ENCODE measurements at regions not wholly inside any gene's neighbourhood (a gene's known extent, or its start where the extent isn't known, plus 50 kb on each side); places are given as distances from the start of the nearest gene placed in this dataset.
"Not testable (repeated sequence)": the region's sequence is repeated elsewhere in the genome, so short reads cannot be mapped to it uniquely, and the experiment has no call there.

DNA sequence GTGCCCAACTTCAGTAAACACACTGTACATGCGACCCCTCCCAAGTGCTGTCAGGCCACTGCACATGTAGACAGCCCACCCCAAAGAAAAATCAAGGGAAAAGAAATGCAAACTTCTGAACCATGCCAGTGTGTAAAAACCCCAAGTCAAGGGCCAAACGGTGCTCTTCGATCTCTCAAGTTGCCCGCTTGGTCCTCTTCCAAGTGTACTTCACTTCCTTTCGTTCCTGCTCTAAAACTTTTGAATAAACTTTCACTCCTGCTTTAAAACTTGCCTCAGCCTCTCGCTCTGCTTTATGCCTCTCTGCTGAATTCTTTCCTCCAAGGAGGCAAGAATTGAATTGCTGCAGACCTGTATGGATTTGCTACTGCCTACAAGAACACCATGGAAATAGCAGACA is 600.7 kb downstream of the KCTD12 start:
- Histone ChIP-seq H3K4me3 (ENCODE audit: low read length) (no peak overlapping the region), H3K36me3 (ENCODE audit: insufficient read depth, low read length) (no peaks in the 10 kb centered on the region)
- WGBS: 92% methylated on average over 6 of the region's 6 CpGs

GRCh38 chr13:76279766-76280165 is 606.4 kb downstream of the KCTD12 start:
- H3K9ac ChIP-seq (ENCODE audit: low read depth, low read length); H3K27me3 ChIP-seq (ENCODE audit: insufficient read depth, low read length); H3K4me3 ChIP-seq (ENCODE audit: low read length); H3K36me3 ChIP-seq (ENCODE audit: insufficient read depth, low read length); H3K9me3 ChIP-seq (ENCODE audit: insufficient read depth, low read depth, low read length); H3K4me1 ChIP-seq (ENCODE audit: insufficient read depth, low read length); H3K27ac ChIP-seq (ENCODE audit: low read depth, low read length): not testable (repeated sequence)
- WGBS: 90% methylated on average over 1 of the region's 1 CpG

More for the DNA sequence above, 600.7 kb downstream of the KCTD12 start:
- no peaks in the 10 kb centered on the region for H3K9me3 ChIP-seq (ENCODE audit: insufficient read depth, low read depth, low read length)
- no peak overlapping the region for H3K9ac ChIP-seq (ENCODE audit: low read depth, low read length)
- H3K27ac ChIP-seq (ENCODE audit: low read depth, low read length): no peak overlapping the region
- no peaks in the 10 kb centered on the region for H3K27me3 ChIP-seq (ENCODE audit: insufficient read depth, low read length)
- peaks cover 16% of the 10 kb centered on the region for H3K4me1 ChIP-seq (ENCODE audit: insufficient read depth, low read length)

- Histone ChIP-seq H3K27ac (ENCODE audit: low read depth, low read length) (no peak overlapping the region), H3K9me3 (ENCODE audit: insufficient read depth, low read depth, low read length) (no peaks in the 10 kb centered on the region), H3K27me3 (ENCODE audit: insufficient read depth, low read length) (no peaks in the 10 kb centered on the region), H3K4me3 (ENCODE audit: low read length) (no peak overlapping the region), H3K4me1 (ENCODE audit: insufficient read depth, low read length) (no peaks in the 10 kb centered on the region), H3K36me3 (ENCODE audit: insufficient read depth, low read length) (no peaks in the 10 kb centered on the region), H3K9ac (ENCODE audit: low read depth, low read length) (no peak overlapping the region)
- 77% methylated on average over 2 of the region's 2 CpGs for WGBS
Observed at GRCh38 chr13:76271728-76272232, 614.4 kb downstream of the KCTD12 start.

DNA sequence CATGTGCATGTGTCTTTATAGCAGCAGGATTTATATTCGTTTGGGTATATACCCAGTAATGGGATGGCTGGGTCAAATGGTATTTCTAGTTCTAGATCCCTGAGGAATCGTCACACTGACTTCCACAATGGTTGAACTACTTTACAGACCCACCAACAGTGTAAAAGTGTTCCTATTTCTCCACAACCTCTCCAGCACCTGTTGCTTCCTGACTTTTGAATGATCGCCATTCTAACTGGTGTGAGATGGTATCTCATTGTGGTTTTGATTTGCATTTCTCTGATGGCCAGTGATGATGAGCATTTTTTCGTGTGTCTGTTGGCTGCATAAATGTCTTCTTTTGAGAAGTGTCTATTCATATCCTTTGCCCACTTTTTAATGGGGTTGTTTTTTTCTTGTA is 617.9 kb downstream of the KCTD12 start:
- not testable (repeated sequence) for H3K36me3 ChIP-seq (ENCODE audit: insufficient read depth, low read length); H3K9ac ChIP-seq (ENCODE audit: low read depth, low read length); H3K9me3 ChIP-seq (ENCODE audit: insufficient read depth, low read depth, low read length); H3K27ac ChIP-seq (ENCODE audit: low read depth, low read length); H3K27me3 ChIP-seq (ENCODE audit: insufficient read depth, low read length); H3K4me3 ChIP-seq (ENCODE audit: low read length); H3K4me1 ChIP-seq (ENCODE audit: insufficient read depth, low read length)
- WGBS: 91% methylated on average over 3 of the region's 4 CpGs

GRCh38 chr13:76267216-76267615 is 619.0 kb downstream of the KCTD12 start:
- Histone ChIP-seq H3K4me1 (ENCODE audit: insufficient read depth, low read length) (no peaks in the 10 kb centered on the region), H3K27ac (ENCODE audit: low read depth, low read length) (no peak overlapping the region), H3K36me3 (ENCODE audit: insufficient read depth, low read length) (no peaks in the 10 kb centered on the region), H3K4me3 (ENCODE audit: low read length) (no peak overlapping the region), H3K9ac (ENCODE audit: low read depth, low read length) (no peak overlapping the region), H3K9me3 (ENCODE audit: insufficient read depth, low read depth, low read length) (no peaks in the 10 kb centered on the region), H3K27me3 (ENCODE audit: insufficient read depth, low read length) (no peaks in the 10 kb centered on the region)
- 100% methylated on average over 1 of the region's 3 CpGs for WGBS

GRCh38 chr13:76266561-76266960 is 619.6 kb downstream of the KCTD12 start:
- Histone ChIP-seq H3K9ac (ENCODE audit: low read depth, low read length) (no peak overlapping the region), H3K27me3 (ENCODE audit: insufficient read depth, low read length) (no peaks in the 10 kb centered on the region), H3K4me1 (ENCODE audit: insufficient read depth, low read length) (no peaks in the 10 kb centered on the region), H3K4me3 (ENCODE audit: low read length) (no peak overlapping the region), H3K27ac (ENCODE audit: low read depth, low read length) (no peak overlapping the region), H3K36me3 (ENCODE audit: insufficient read depth, low read length) (no peaks in the 10 kb centered on the region), H3K9me3 (ENCODE audit: insufficient read depth, low read depth, low read length) (no peaks in the 10 kb centered on the region)
- WGBS: 65% methylated on average over 1 of the region's 1 CpG

GRCh38 chr13:76250211-76250610 is 614.1 kb downstream of the LMO7 start:
- Histone ChIP-seq H3K4me1 (ENCODE audit: insufficient read depth, low read length) (no peaks in the 10 kb centered on the region), H3K36me3 (ENCODE audit: insufficient read depth, low read length) (no peaks in the 10 kb centered on the region), H3K9me3 (ENCODE audit: insufficient read depth, low read depth, low read length) (no peaks in the 10 kb centered on the region), H3K9ac (ENCODE audit: low read depth, low read length) (no peak overlapping the region), H3K27me3 (ENCODE audit: insufficient read depth, low read length) (no peaks in the 10 kb centered on the region), H3K27ac (ENCODE audit: low read depth, low read length) (no peak overlapping the region), H3K4me3 (ENCODE audit: low read length) (no peak overlapping the region)
- 68% methylated on average over 2 of the region's 2 CpGs for WGBS

- H3K4me1 ChIP-seq (ENCODE audit: insufficient read depth, low read length): no peaks in the 10 kb centered on the region
- 93% methylated on average over 1 of the region's 1 CpG for WGBS
- H3K27me3 ChIP-seq (ENCODE audit: insufficient read depth, low read length): no peaks in the 10 kb centered on the region
- H3K4me3 ChIP-seq (ENCODE audit: low read length): no peak overlapping the region
- no peak overlapping the region for H3K9ac ChIP-seq (ENCODE audit: low read depth, low read length)
- no peaks in the 10 kb centered on the region for H3K36me3 ChIP-seq (ENCODE audit: insufficient read depth, low read length)
- no peak overlapping the region for H3K27ac ChIP-seq (ENCODE audit: low read depth, low read length)
- H3K9me3 ChIP-seq (ENCODE audit: insufficient read depth, low read depth, low read length): no peaks in the 10 kb centered on the region
Observed at GRCh38 chr13:76245920-76246319, 609.8 kb downstream of the LMO7 start.

DNA sequence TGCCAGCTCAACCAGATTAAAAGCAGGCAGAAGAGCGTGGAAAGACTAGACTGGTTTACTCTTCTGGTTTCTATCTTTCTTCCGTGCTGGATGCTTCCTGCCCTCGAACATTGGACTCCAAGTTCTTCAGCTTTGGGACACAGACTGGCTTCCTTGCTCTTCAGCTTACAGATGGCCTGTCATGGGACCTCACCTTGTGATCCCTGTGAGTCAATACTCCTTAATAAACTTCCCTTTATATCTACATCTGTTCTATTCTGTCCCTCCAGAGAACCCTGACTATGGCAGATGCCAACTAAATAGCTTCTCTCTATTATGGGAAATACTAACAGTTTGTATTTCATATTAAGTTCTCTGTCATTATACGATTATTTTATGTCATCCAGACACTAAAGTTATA is 609.1 kb downstream of the LMO7 start:
- 79% methylated on average over 3 of the region's 4 CpGs for WGBS
- H3K27me3 ChIP-seq (ENCODE audit: insufficient read depth, low read length): no peaks in the 10 kb centered on the region
- no peak overlapping the region for H3K27ac ChIP-seq (ENCODE audit: low read depth, low read length)
- H3K9me3 ChIP-seq (ENCODE audit: insufficient read depth, low read depth, low read length): no peaks in the 10 kb centered on the region
- no peaks in the 10 kb centered on the region for H3K36me3 ChIP-seq (ENCODE audit: insufficient read depth, low read length)
- no peak overlapping the region for H3K9ac ChIP-seq (ENCODE audit: low read depth, low read length)
- no peaks in the 10 kb centered on the region for H3K4me1 ChIP-seq (ENCODE audit: insufficient read depth, low read length)
- no peak overlapping the region for H3K4me3 ChIP-seq (ENCODE audit: low read length)

- not testable (repeated sequence) for H3K27ac ChIP-seq (ENCODE audit: low read depth, low read length); H3K27me3 ChIP-seq (ENCODE audit: insufficient read depth, low read length); H3K36me3 ChIP-seq (ENCODE audit: insufficient read depth, low read length); H3K4me1 ChIP-seq (ENCODE audit: insufficient read depth, low read length); H3K9me3 ChIP-seq (ENCODE audit: insufficient read depth, low read depth, low read length); H3K9ac ChIP-seq (ENCODE audit: low read depth, low read length); H3K4me3 ChIP-seq (ENCODE audit: low read length)
- 62% methylated on average over 7 of the region's 8 CpGs for WGBS
Observed at GRCh38 chr13:76243120-76243519, 607.0 kb downstream of the LMO7 start.

DNA sequence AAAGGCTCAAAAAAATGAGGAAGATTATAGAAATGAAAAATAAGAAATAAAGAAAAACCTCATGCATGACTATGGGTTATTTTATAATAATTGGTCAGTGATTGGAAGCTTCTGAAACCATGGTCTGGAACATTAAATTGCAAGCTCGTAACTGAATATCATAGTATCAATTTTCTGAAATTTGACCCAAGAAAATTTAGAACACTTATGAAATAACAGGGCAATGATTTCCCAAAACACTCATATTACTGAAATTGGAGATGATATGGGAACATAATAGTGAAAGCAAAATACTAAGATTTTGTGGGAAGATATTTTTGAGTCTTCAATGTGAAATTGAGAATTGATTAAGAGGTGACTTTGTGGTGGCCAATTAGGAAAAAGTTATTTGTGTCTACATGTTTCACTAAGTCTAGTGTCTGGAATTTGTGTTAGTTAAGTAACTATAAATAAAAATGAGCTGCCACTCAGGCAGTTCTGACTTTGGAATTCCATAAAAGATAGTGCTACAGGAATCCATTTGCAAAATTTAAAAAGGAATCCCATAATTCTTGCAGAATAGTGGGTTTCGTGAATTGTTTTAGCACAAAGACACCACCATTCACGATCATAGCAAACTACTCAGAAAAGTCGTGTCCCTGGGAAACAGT is 603.0 kb downstream of the LMO7 start:
- Histone ChIP-seq H3K27ac (ENCODE audit: low read depth, low read length) (no peak overlapping the region), H3K27me3 (ENCODE audit: insufficient read depth, low read length) (no peaks in the 10 kb centered on the region), H3K4me3 (ENCODE audit: low read length) (no peak overlapping the region), H3K36me3 (ENCODE audit: insufficient read depth, low read length) (no peaks in the 10 kb centered on the region), H3K4me1 (ENCODE audit: insufficient read depth, low read length) (no peaks in the 10 kb centered on the region), H3K9ac (ENCODE audit: low read depth, low read length) (no peak overlapping the region), H3K9me3 (ENCODE audit: insufficient read depth, low read depth, low read length) (no peaks in the 10 kb centered on the region)
- WGBS: 100% methylated on average over 2 of the region's 4 CpGs

All from HUES64 (cell line).